K562 (cell line): ENCODE measurements at regions not wholly inside any gene's neighbourhood (a gene's known extent, or its start where the extent isn't known, plus 50 kb on each side); places are given as distances from the start of the nearest gene placed in this dataset.

ENCODE experiments used
- ATAC-seq: fragments of 200-7000 bp; cut with Tn5 transposase; 3 replicates; pipeline ENCODE4 v1.9.1; 2020; ENCODE audit warnings: moderate library complexity
- BruUV-seq: library from RNA; stranded (reverse); fragments of 400-500 nt; replicated peaks from 2 replicates; lab custom pipeline; 2021; lab: Mats Ljungman, UMichigan
- CTCF ChIA-PET: fragments of 300-600 bp; formaldehyde crosslinking; extraction: SDS; loops from one replicate; lab custom pipeline; 2021; ENCODE audit warnings: low intra/inter-chr PET ratio; lab: Yijun Ruan, JAX
- POLR2A ChIA-PET: fragments of 300-600, 350-650 bp; sonication (Branson Sonifier 250); formaldehyde crosslinking; extraction: SDS; loops from one replicate; lab custom pipeline; 2021; ENCODE audit warnings: antibody characterized with exemption, inconsistent platforms; lab: Yijun Ruan, JAX
- DNase-seq, 4 experiments: peaks; one replicate each; pipeline versions ENCODE4 v3.0.0 to v3.0.0-alpha.2; 2011 to 2018; ENCODE audit warnings: low spot score in 3 of 4, mixed read lengths in 3 of 4; ENCODE audit errors: extremely low read depth in 1 of 4
- FAIRE-seq: peaks from 2 replicates; lab custom pipeline; 2011; peaks lifted over from hg19 to GRCh38; lab: Jason Lieb, UNC
- H2AFZ ChIP-seq: 2 replicates; pipeline ENCODE4 v1.6.0; 2011; ENCODE audit warnings: low read depth, low read length, control low read depth, inconsistent platforms
- H3K27ac ChIP-seq: fragments of 200-600 bp; 3 replicates; pipeline ENCODE4 v1.8.0; 2011; ENCODE audit warnings: low read depth, mild to moderate bottlenecking, control low read depth, inconsistent platforms, low read length, moderate library complexity, mixed read lengths; ENCODE audit errors: extremely low read depth
- H3K27me3 ChIP-seq, 2 experiments: fragments of 300-600 bp in 1 of 2; 2 replicates in 1 of 2; 3 replicates in 1 of 2; pipeline versions ENCODE4 v1.6.0 to v1.8.0; 2011; ENCODE audit warnings: inconsistent platforms in 2 of 2, low read length in 2 of 2, mild to moderate bottlenecking in 1 of 2, mixed read lengths in 1 of 2, moderate library complexity in 1 of 2; ENCODE audit not compliant: control insufficient read depth in 2 of 2, insufficient read depth in 2 of 2
- H3K36me3 ChIP-seq: fragments of 300-600 bp; 3 replicates; pipeline ENCODE4 v1.8.0; 2011; ENCODE audit warnings: mild to moderate bottlenecking, low read length, inconsistent platforms; ENCODE audit not compliant: control insufficient read depth, insufficient read depth
- H3K4me1 ChIP-seq, 2 experiments: fragments of 200-600 bp in 1 of 2; replicated peaks in 1 of 2; 2 replicates in 1 of 2; 3 replicates in 1 of 2; pipeline versions ENCODE4 v1.5.1 to v1.8.0; 2011; ENCODE audit warnings: inconsistent platforms in 2 of 2, low read length in 2 of 2, mild to moderate bottlenecking in 1 of 2, mixed read lengths in 1 of 2, moderate library complexity in 1 of 2; ENCODE audit not compliant: control insufficient read depth in 2 of 2, insufficient read depth in 2 of 2
- H3K4me2 ChIP-seq: 2 replicates; pipeline ENCODE4 v1.6.1; 2011; ENCODE audit warnings: low read length, control low read depth, inconsistent platforms, mixed read lengths; ENCODE audit not compliant: insufficient read depth
- H3K4me3 ChIP-seq: fragments of 200-600 bp; sonication (generic), shearing (Covaris generic); 2 replicates; pipeline ENCODE4 v1.5.1; 2016; ENCODE audit warnings: control low read depth, inconsistent platforms
- H3K79me2 ChIP-seq: fragments of 200-600 bp; 3 replicates; pipeline ENCODE4 v1.8.0; 2011; ENCODE audit warnings: low read length, inconsistent platforms; ENCODE audit not compliant: control insufficient read depth, insufficient read depth
- H3K9ac ChIP-seq, 2 experiments: 2 replicates each; pipeline versions ENCODE4 v1.6.0 to v1.6.1; 2011; ENCODE audit warnings: low read depth in 2 of 2, low read length in 2 of 2, control low read depth in 1 of 2, inconsistent platforms in 1 of 2, mild to moderate bottlenecking in 1 of 2, mixed read lengths in 1 of 2; ENCODE audit not compliant: insufficient read depth in 1 of 2
- H3K9me1 ChIP-seq: one replicate; pipeline ENCODE4 v1.6.0; 2011; ENCODE audit warnings: inconsistent platforms, mild to moderate bottlenecking, low read length, moderate library complexity; ENCODE audit not compliant: control insufficient read depth, insufficient read depth
- H3K9me3 ChIP-seq: replicated peaks from 2 replicates; pipeline ENCODE4 v1.5.1; 2011; ENCODE audit warnings: low read depth, low read length, inconsistent platforms; ENCODE audit not compliant: control insufficient read depth, insufficient read depth
- H4K20me1 ChIP-seq: replicated peaks from 2 replicates; pipeline ENCODE4 v1.6.1; 2011; ENCODE audit warnings: low read length, inconsistent platforms, mixed read lengths; ENCODE audit not compliant: control insufficient read depth, insufficient read depth
- DMBX1 ChIP-seq: fragments of 250-450 bp; sonication (Bioruptor Pico); IDR thresholded peaks from 2 replicates; pipeline ENCODE4 v1.8.0; 2022; ENCODE audit warnings: inconsistent platforms, mild to moderate bottlenecking, moderate library complexity, borderline replicate concordance
- MBD1 ChIP-seq: fragments of 250-450 bp; sonication (Bioruptor Pico); IDR thresholded peaks from 2 replicates; pipeline ENCODE4 v1.8.0; 2022; ENCODE audit warnings: inconsistent platforms
- MNT ChIP-seq, 2 experiments: fragments of 450-650 bp; conservative IDR thresholded peaks; 2 replicates each; pipeline ENCODE4 v1.6.1; 2017; ENCODE audit warnings: mild to moderate bottlenecking in 2 of 2, moderate library complexity in 2 of 2
- MXD1 ChIP-seq: fragments of 250-450 bp; sonication (Bioruptor Pico); IDR thresholded peaks from 2 replicates; pipeline ENCODE4 v1.8.0; 2021; ENCODE audit warnings: borderline replicate concordance, mild to moderate bottlenecking, moderate library complexity; ENCODE audit not compliant: poor library complexity, severe bottlenecking
- NKRF ChIP-seq: fragments of 450-650 bp; IDR thresholded peaks from 2 replicates; pipeline ENCODE4 v1.6.1; 2016; ENCODE audit warnings: borderline replicate concordance
- PHF21A ChIP-seq: fragments of 450-650 bp; IDR thresholded peaks from 2 replicates; pipeline ENCODE4 v1.6.1; 2017; ENCODE audit warnings: low read depth, borderline replicate concordance
- PPARD ChIP-seq: fragments of 250-450 bp; sonication (Bioruptor Pico); IDR thresholded peaks from 2 replicates; pipeline ENCODE4 v1.8.0; 2022; ENCODE audit warnings: inconsistent platforms, mild to moderate bottlenecking, moderate library complexity
- RBM17 ChIP-seq: fragments of 200-400 bp; formaldehyde crosslinking; IDR thresholded peaks from 2 replicates; pipeline ENCODE4 v1.6.1; 2017; ENCODE audit warnings: low read depth, mild to moderate bottlenecking, low read length, borderline replicate concordance
- SMAD4 ChIP-seq: fragments of 250-450 bp; sonication (Bioruptor Pico); conservative IDR thresholded peaks from 2 replicates; pipeline ENCODE4 v1.8.0; 2021; ENCODE audit warnings: inconsistent platforms, mild to moderate bottlenecking, moderate library complexity
- SMARCE1 ChIP-seq: fragments of 450-650 bp; IDR thresholded peaks from 2 replicates; pipeline ENCODE4 v1.7.1; 2016; ENCODE audit warnings: mild to moderate bottlenecking
- TBL1XR1 ChIP-seq, 2 experiments: IDR thresholded peaks; 2 replicates each; pipeline ENCODE4 v1.6.1; 2012; ENCODE audit warnings: improper control_type of control experiment in 2 of 2, low read length in 2 of 2, mild to moderate bottlenecking in 1 of 2
- ZNF121 ChIP-seq: sonication (generic); formaldehyde crosslinking; conservative IDR thresholded peaks from 2 replicates; pipeline ENCODE4 v1.8.0; 2022; ENCODE audit warnings: missing genetic modification reagents
- ZNF212 ChIP-seq: fragments of 450-650 bp; formaldehyde crosslinking; IDR thresholded peaks from 2 replicates; pipeline ENCODE4 v1.4.0; 2020; ENCODE audit warnings: mild to moderate bottlenecking
- ZNF655 ChIP-seq: fragments of 250-450 bp; sonication (Bioruptor Pico); IDR thresholded peaks from 2 replicates; pipeline ENCODE4 v1.5.0; 2021
- ZNF766 ChIP-seq: fragments of 200-800 bp; sonication (Bioruptor generic); conservative IDR thresholded peaks from 2 replicates; pipeline ENCODE4 v1.6.1; 2016; ENCODE audit warnings: missing genetic modification characterization, missing compliant biosample characterization
- WGBS: fragments of 100-300 bp; shearing (Covaris generic); methylation state at CpG from one replicate; pipeline ENCODE4 v1.1.6; 2016; ENCODE audit warnings: low coverage, mixed read lengths; ENCODE audit not compliant: insufficient coverage; ENCODE audit errors: missing lambda C conversion rate; 5-methylcytosine and 5-hydroxymethylcytosine counted together
- in situ Hi-C: fragments of 300-500 bp; cut with MboI; formaldehyde crosslinking; loops from 4 replicates; pipeline ENCODE4 v1.15.0; 2018; ENCODE audit warnings: inconsistent platforms, mixed read lengths
- intact Hi-C: fragments of 100-400 bp; cut with micrococcal nuclease; formaldehyde crosslinking; loops from 2 replicates; pipeline ENCODE4 v1.14.2; 2022

GRCh38 chr5:87195616-87196015 is 72.1 kb upstream of the RASA1 start (continued):
- TF ChIP-seq MXD1 (CRISPR knock-in tag) (no peak), PPARD (CRISPR knock-in tag) (no peak), NKRF (no peak)

- in situ Hi-C loops (no loop called here), intact Hi-C loops (no loop called here)
- Histone ChIP-seq H3K27me3 (no peaks in the 10 kb centered on the region), H3K36me3 (no peaks in the 10 kb centered on the region), H4K20me1 (no peaks in the 10 kb centered on the region), H2AFZ (no peak overlapping the region), H3K27ac (no peak overlapping the region), H3K79me2 (no peaks in the 10 kb centered on the region), H3K4me3 (no peak overlapping the region), H3K9me3 (no peaks in the 10 kb centered on the region), H3K4me1 (no peaks in the 10 kb centered on the region), H3K9ac (no peak overlapping the region), H3K9me1 (no peaks in the 10 kb centered on the region), H3K4me2 (no peak overlapping the region)
- no TSS peak for BruUV-seq
- TF ChIP-seq ZNF766 (CRISPR knock-in tag) (no peak), MBD1 (CRISPR knock-in tag) (no peak), RBM17 (no peak), SMARCE1 (no peak), MNT (conservative IDR thresholded peaks at IDR 0.05) (no peak), ZNF655 (CRISPR knock-in tag) (no peak), PHF21A (no peak), ZNF121 (no peak), TBL1XR1 (IDR thresholded peaks at IDR 0.05; ENCODE audit: low read length in 2 of 2) (no peak), DMBX1 (CRISPR knock-in tag) (no peak), ZNF212 (CRISPR knock-in tag) (no peak), SMAD4 (CRISPR knock-in tag) (no peak)
- DNase-seq (no peak), ATAC-seq (no peak), FAIRE-seq (no peak)
- POLR2A ChIA-PET = no interaction called here
- 19% methylated on average over 5 of the region's 5 CpGs for WGBS
- CTCF ChIA-PET = no interaction called here
Measured at GRCh38 chr5:87198010-87198409, 69.7 kb upstream of the RASA1 start.
